ENCODE measurements at regions not wholly inside any gene's neighbourhood (a gene's known extent, or its start where the extent isn't known, plus 50 kb on each side); places are given as distances from the start of the nearest gene placed in this dataset.
"Not testable (repeated sequence)": the region's sequence is repeated elsewhere in the genome, so short reads cannot be mapped to it uniquely, and the experiment has no call there.

- Histone ChIP-seq H3K4me2 (ENCODE audit: low read length) (no peak overlapping the region), H2AFZ (ENCODE audit: low read depth, low read length) (no peak overlapping the region), H3K9ac (ENCODE audit: low read length) (no peak overlapping the region), H4K20me1 (ENCODE audit: insufficient read depth, low read length) (no peaks in the 10 kb centered on the region), H3K4me1 (ENCODE audit: low read length) (no peaks in the 10 kb centered on the region), H3K4me3 (ENCODE audit: low read length) (no peak overlapping the region), H3K36me3 (replicated peaks; ENCODE audit: low read depth, low read length) (no peaks in the 10 kb centered on the region), H3K27ac (ENCODE audit: low read length) (no peak overlapping the region), H3K27me3 (ENCODE audit: low read depth, low read length) (peaks cover 30% of the 10 kb centered on the region), H3K9me3 (ENCODE audit: insufficient read depth, low read length) (no peaks in the 10 kb centered on the region), H3K79me2 (ENCODE audit: low read length) (no peaks in the 10 kb centered on the region)
- TF ChIP-seq CTCF (IDR thresholded peaks at IDR 0.05; ENCODE audit: low read depth, low read length) (no peak), EZH2phosphoT487 (IDR thresholded peaks at IDR 0.05; ENCODE audit: low read depth) (no peak)
These were observed 143.3 kb downstream of the USP31 start for GRCh38 chr16:23005951-23006350.

GRCh38 chr16:22989598-22989997 lies 159.7 kb downstream of the USP31 start:
- Histone ChIP-seq H3K4me3 (ENCODE audit: low read length) (no peak overlapping the region), H3K9me3 (ENCODE audit: insufficient read depth, low read length) (peaks cover under 1% of the 10 kb centered on the region; the same call in 1 of the 2 replicates), H3K36me3 (replicated peaks; ENCODE audit: low read depth, low read length) (no peaks in the 10 kb centered on the region), H2AFZ (ENCODE audit: low read depth, low read length) (no peak overlapping the region), H4K20me1 (ENCODE audit: insufficient read depth, low read length) (no peaks in the 10 kb centered on the region), H3K27me3 (ENCODE audit: low read depth, low read length) (peaks cover 32% of the 10 kb centered on the region), H3K27ac (ENCODE audit: low read length) (no peak overlapping the region), H3K4me1 (ENCODE audit: low read length) (no peaks in the 10 kb centered on the region), H3K4me2 (ENCODE audit: low read length) (no peak overlapping the region), H3K79me2 (ENCODE audit: low read length) (no peaks in the 10 kb centered on the region), H3K9ac (ENCODE audit: low read length) (no peak overlapping the region)
- no peak for TF ChIP-seq EZH2phosphoT487 (IDR thresholded peaks at IDR 0.05; ENCODE audit: low read depth)
- TF ChIP-seq CTCF (IDR thresholded peaks at IDR 0.05; ENCODE audit: low read depth, low read length): no peak

GRCh38 chr16:22983614-22984013 lies 165.6 kb downstream of the USP31 start:
- H3K9me3 ChIP-seq (ENCODE audit: insufficient read depth, low read length): peaks cover 15% of the 10 kb centered on the region
- H3K9ac ChIP-seq (ENCODE audit: low read length): no peak overlapping the region
- peaks cover 12% of the 10 kb centered on the region; the same call in 1 of the 2 replicates for H3K27me3 ChIP-seq (ENCODE audit: low read depth, low read length)
- no peak overlapping the region for H3K4me2 ChIP-seq (ENCODE audit: low read length)
- no peaks in the 10 kb centered on the region for H3K36me3 ChIP-seq (replicated peaks; ENCODE audit: low read depth, low read length)
- H3K4me1 ChIP-seq (ENCODE audit: low read length): no peaks in the 10 kb centered on the region
- no peaks in the 10 kb centered on the region for H4K20me1 ChIP-seq (ENCODE audit: insufficient read depth, low read length)
- TF ChIP-seq EZH2phosphoT487 (IDR thresholded peaks at IDR 0.05; ENCODE audit: low read depth) (no peak), CTCF (IDR thresholded peaks at IDR 0.05; ENCODE audit: low read depth, low read length) (no peak)
- H2AFZ ChIP-seq (ENCODE audit: low read depth, low read length): no peak overlapping the region
- H3K27ac ChIP-seq (ENCODE audit: low read length): no peak overlapping the region
- no peaks in the 10 kb centered on the region for H3K79me2 ChIP-seq (ENCODE audit: low read length)
- no peak overlapping the region for H3K4me3 ChIP-seq (ENCODE audit: low read length)

- H3K4me3 ChIP-seq (ENCODE audit: low read length); H3K36me3 ChIP-seq (replicated peaks; ENCODE audit: low read depth, low read length); H3K4me1 ChIP-seq (ENCODE audit: low read length); H3K79me2 ChIP-seq (ENCODE audit: low read length); H3K4me2 ChIP-seq (ENCODE audit: low read length); H2AFZ ChIP-seq (ENCODE audit: low read depth, low read length); H3K27ac ChIP-seq (ENCODE audit: low read length); H4K20me1 ChIP-seq (ENCODE audit: insufficient read depth, low read length); H3K9ac ChIP-seq (ENCODE audit: low read length); H3K27me3 ChIP-seq (ENCODE audit: low read depth, low read length): not testable (repeated sequence)
- peaks cover 15% of the 10 kb centered on the region for H3K9me3 ChIP-seq (ENCODE audit: insufficient read depth, low read length)
These were observed 166.6 kb downstream of the HS3ST2 start for GRCh38 chr16:22980514-22980913.

GRCh38 chr16:22979038-22979437 lies 165.1 kb downstream of the HS3ST2 start:
- no peaks in the 10 kb centered on the region for H4K20me1 ChIP-seq (ENCODE audit: insufficient read depth, low read length)
- no peaks in the 10 kb centered on the region; the same call in 1 of the 2 replicates for H3K27me3 ChIP-seq (ENCODE audit: low read depth, low read length)
- H3K36me3 ChIP-seq (replicated peaks; ENCODE audit: low read depth, low read length): no peaks in the 10 kb centered on the region
- H3K4me1 ChIP-seq (ENCODE audit: low read length): no peaks in the 10 kb centered on the region
- H3K4me2 ChIP-seq (ENCODE audit: low read length): no peak overlapping the region
- no peak overlapping the region for H3K27ac ChIP-seq (ENCODE audit: low read length)
- H3K4me3 ChIP-seq (ENCODE audit: low read length): no peak overlapping the region
- H3K9me3 ChIP-seq (ENCODE audit: insufficient read depth, low read length): peaks cover 8% of the 10 kb centered on the region
- TF ChIP-seq CTCF (IDR thresholded peaks at IDR 0.05; ENCODE audit: low read depth, low read length) (peak; percentile 7; the same call in 1 of the 2 replicates), EZH2phosphoT487 (IDR thresholded peaks at IDR 0.05; ENCODE audit: low read depth) (no peak)
- H3K79me2 ChIP-seq (ENCODE audit: low read length): no peaks in the 10 kb centered on the region
- H3K9ac ChIP-seq (ENCODE audit: low read length): no peak overlapping the region
- H2AFZ ChIP-seq (ENCODE audit: low read depth, low read length): no peak overlapping the region
